ENCODE measurements at regions not wholly inside any gene's neighbourhood (a gene's known extent, or its start where the extent isn't known, plus 50 kb on each side); places are given as distances from the start of the nearest gene placed in this dataset.

- Histone ChIP-seq H3K36me3 (no peaks in the 10 kb centered on the region), H3K27me3 (no peaks in the 10 kb centered on the region), H3K4me3 (no peak overlapping the region), H3K27ac (no peak overlapping the region), H3K4me1 (ENCODE audit: low read depth) (peaks cover 8% of the 10 kb centered on the region), H3K9me3 (ENCODE audit: low read depth) (no peaks in the 10 kb centered on the region)
- no peak for DNase-seq (ENCODE audit: low read depth in 1 of 2, low spot score in 1 of 2)
- TF ChIP-seq, protein P1, sequence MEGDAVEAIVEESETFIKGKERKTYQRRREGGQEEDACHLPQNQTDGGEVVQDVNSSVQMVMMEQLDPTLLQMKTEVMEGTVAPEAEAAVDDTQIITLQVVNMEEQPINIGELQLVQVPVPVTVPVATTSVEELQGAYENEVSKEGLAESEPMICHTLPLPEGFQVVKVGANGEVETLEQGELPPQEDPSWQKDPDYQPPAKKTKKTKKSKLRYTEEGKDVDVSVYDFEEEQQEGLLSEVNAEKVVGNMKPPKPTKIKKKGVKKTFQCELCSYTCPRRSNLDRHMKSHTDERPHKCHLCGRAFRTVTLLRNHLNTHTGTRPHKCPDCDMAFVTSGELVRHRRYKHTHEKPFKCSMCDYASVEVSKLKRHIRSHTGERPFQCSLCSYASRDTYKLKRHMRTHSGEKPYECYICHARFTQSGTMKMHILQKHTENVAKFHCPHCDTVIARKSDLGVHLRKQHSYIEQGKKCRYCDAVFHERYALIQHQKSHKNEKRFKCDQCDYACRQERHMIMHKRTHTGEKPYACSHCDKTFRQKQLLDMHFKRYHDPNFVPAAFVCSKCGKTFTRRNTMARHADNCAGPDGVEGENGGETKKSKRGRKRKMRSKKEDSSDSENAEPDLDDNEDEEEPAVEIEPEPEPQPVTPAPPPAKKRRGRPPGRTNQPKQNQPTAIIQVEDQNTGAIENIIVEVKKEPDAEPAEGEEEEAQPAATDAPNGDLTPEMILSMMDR (IDR thresholded peaks at IDR 0.05; ENCODE audit: low read depth, low read length), result no peak
These were observed 344.3 kb downstream of the SAMD5 start for GRCh38 chr6:147852772-147853171.

DNA sequence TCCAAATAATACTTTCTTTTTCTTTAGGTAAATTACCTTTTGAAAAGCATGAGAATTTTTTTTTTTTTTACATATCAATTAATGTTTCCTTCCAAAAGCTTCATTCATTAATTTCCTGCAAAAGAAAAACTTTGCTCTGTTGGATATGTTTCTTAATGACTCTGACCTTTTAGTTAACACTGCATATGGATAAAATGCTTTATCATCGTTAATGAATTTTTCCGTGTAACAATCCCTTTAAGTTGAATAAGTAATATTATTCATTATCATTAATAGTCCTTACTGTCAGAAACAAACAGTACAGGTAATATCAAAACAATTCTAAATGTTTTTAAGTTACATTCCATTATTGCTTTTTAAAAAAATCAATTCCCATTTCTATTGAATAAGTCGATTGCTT lies 345.1 kb downstream of the SAMD5 start:
- H3K27me3 ChIP-seq, result no peaks in the 10 kb centered on the region
- H3K27ac ChIP-seq, result no peak overlapping the region
- H3K4me1 ChIP-seq (ENCODE audit: low read depth), result peaks cover 8% of the 10 kb centered on the region
- no peaks in the 10 kb centered on the region for H3K9me3 ChIP-seq (ENCODE audit: low read depth)
- no peaks in the 10 kb centered on the region for H3K36me3 ChIP-seq
- DNase-seq (ENCODE audit: low read depth in 1 of 2, low spot score in 1 of 2), result no peak
- TF ChIP-seq, protein P1 (IDR thresholded peaks at IDR 0.05; ENCODE audit: low read depth, low read length), result no peak
- H3K4me3 ChIP-seq, result no peak overlapping the region

- Histone ChIP-seq H3K4me1 (ENCODE audit: low read depth) (no peaks in the 10 kb centered on the region), H3K4me3 (no peak overlapping the region), H3K9me3 (ENCODE audit: low read depth) (no peaks in the 10 kb centered on the region), H3K27me3 (no peaks in the 10 kb centered on the region), H3K27ac (no peak overlapping the region), H3K36me3 (no peaks in the 10 kb centered on the region)
- TF ChIP-seq, protein P1 (IDR thresholded peaks at IDR 0.05; ENCODE audit: low read depth, low read length), result no peak
- no peak for DNase-seq (ENCODE audit: low read depth in 1 of 2, low spot score in 1 of 2)
These were observed 347.5 kb downstream of the SAMD5 start for GRCh38 chr6:147855803-147856482.

DNA sequence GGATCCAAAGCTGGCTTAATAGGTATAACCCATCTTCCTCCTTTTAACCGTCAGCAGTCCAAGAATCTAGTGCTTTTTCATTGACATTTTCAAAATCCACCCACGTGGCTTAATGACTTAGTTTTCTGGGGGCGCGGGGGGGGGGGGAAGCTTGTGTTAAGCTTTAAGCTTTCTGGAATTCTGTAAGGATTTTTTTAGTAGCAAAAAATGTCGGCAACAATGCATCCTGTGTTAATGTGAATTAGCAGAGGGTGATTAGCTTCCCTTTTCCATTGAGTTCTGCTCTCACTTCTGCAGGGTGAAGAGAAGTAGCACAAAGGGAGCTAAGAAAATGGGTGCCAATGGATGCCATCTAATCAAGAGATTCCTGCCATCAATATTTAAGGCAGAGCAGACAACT lies 348.2 kb downstream of the SAMD5 start:
- Histone ChIP-seq H3K4me1 (ENCODE audit: low read depth) (no peaks in the 10 kb centered on the region), H3K27me3 (no peaks in the 10 kb centered on the region), H3K27ac (no peak overlapping the region), H3K4me3 (no peak overlapping the region), H3K9me3 (ENCODE audit: low read depth) (no peaks in the 10 kb centered on the region), H3K36me3 (no peaks in the 10 kb centered on the region)
- no peak for DNase-seq (ENCODE audit: low read depth in 1 of 2, low spot score in 1 of 2)
- TF ChIP-seq, protein P1 (IDR thresholded peaks at IDR 0.05; ENCODE audit: low read depth, low read length), result no peak

DNA sequence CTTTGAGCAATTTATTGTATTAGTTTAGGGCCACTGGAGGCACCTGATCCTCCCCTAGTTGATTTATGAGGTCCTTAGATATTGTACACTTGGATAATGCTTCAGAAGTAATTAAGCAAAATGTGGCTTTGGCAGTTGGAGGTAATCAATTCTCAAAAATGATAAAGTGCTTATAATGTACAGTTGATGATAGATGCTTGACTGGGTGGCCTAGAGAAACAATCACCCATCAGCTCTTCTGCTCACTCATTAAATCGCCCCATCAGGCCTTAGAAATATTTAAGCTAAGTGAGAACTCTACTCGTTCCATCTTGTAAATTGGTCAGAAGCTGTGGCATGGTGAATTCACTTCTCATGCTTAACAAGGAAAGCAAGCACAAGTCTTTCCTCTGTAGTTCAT lies 349.9 kb downstream of the SAMD5 start:
- Histone ChIP-seq H3K27me3 (no peaks in the 10 kb centered on the region), H3K4me3 (no peak overlapping the region), H3K36me3 (no peaks in the 10 kb centered on the region), H3K27ac (no peak overlapping the region), H3K4me1 (ENCODE audit: low read depth) (no peaks in the 10 kb centered on the region), H3K9me3 (ENCODE audit: low read depth) (no peaks in the 10 kb centered on the region)
- TF ChIP-seq, protein P1 (IDR thresholded peaks at IDR 0.05; ENCODE audit: low read depth, low read length), result no peak
- no peak for DNase-seq (ENCODE audit: low read depth in 1 of 2, low spot score in 1 of 2)

Measured in cardiac muscle cell (in vitro differentiated cells and primary cell).